Parathyroid adenoma (tissue), 2 donors: ENCODE measurements at regions not wholly inside any gene's neighbourhood (a gene's known extent, or its start where the extent isn't known, plus 50 kb on each side); places are given as distances from the start of the nearest gene placed in this dataset.
"Not testable (repeated sequence)": the region's sequence is repeated elsewhere in the genome, so short reads cannot be mapped to it uniquely, and the experiment has no call there.

Source experiments
- H2AFZ ChIP-seq: fragments of 300-600 bp; sonication (generic); one replicate; pipeline ENCODE4 v1.7.0; 2017; ENCODE audit warnings: antibody characterized with exemption, mild to moderate bottlenecking
- H3K27ac ChIP-seq: fragments of 300-600 bp; sonication (generic); one replicate; pipeline ENCODE4 v1.7.0; 2017
- H3K27me3 ChIP-seq: fragments of 300-600 bp; sonication (generic); one replicate; pipeline ENCODE4 v1.7.0; 2017; ENCODE audit warnings: low read length; ENCODE audit not compliant: control insufficient read depth, insufficient read depth
- H3K36me3 ChIP-seq: fragments of 300-600 bp; sonication (generic); one replicate; pipeline ENCODE4 v1.7.0; 2017; ENCODE audit warnings: low read length; ENCODE audit not compliant: control insufficient read depth, insufficient read depth
- H3K4me1 ChIP-seq: fragments of 300-600 bp; sonication (generic); one replicate; pipeline ENCODE4 v1.7.0; 2017; ENCODE audit warnings: control low read depth
- H3K4me2 ChIP-seq: fragments of 300-600 bp; sonication (generic); one replicate; pipeline ENCODE4 v1.7.0; 2017; ENCODE audit warnings: low read length
- H3K4me3 ChIP-seq: fragments of 300-600 bp; sonication (generic); one replicate; pipeline ENCODE4 v1.7.0; 2017; ENCODE audit warnings: low read depth, low read length
- H3K79me2 ChIP-seq: fragments of 300-600 bp; sonication (generic); one replicate; pipeline ENCODE4 v1.7.0; 2017; ENCODE audit warnings: control low read depth
- H3K9ac ChIP-seq: fragments of 300-600 bp; sonication (generic); one replicate; pipeline ENCODE4 v1.7.0; 2017; ENCODE audit warnings: mild to moderate bottlenecking
- H3K9me3 ChIP-seq: fragments of 300-600 bp; sonication (generic); one replicate; pipeline ENCODE4 v1.7.0; 2017; ENCODE audit warnings: low read length; ENCODE audit not compliant: control insufficient read depth
- CTCF ChIP-seq: fragments of 300-600 bp; sonication (generic); IDR thresholded peaks from one replicate; pipeline ENCODE4 v1.7.0; 2017; ENCODE audit warnings: antibody characterized with exemption, mild to moderate bottlenecking
- donor health status: primary hyperparathyroidism.

- Histone ChIP-seq H3K4me2 (no peak overlapping the region), H3K9ac (no peak overlapping the region), H3K79me2 (no peaks in the 10 kb centered on the region), H3K36me3 (no peaks in the 10 kb centered on the region), H3K27ac (no peak overlapping the region), H3K27me3 (no peaks in the 10 kb centered on the region), H3K9me3 (no peaks in the 10 kb centered on the region), H3K4me3 (no peak overlapping the region), H2AFZ (no peak overlapping the region), H3K4me1 (no peaks in the 10 kb centered on the region)
- TF ChIP-seq CTCF: no peak
These were observed 1691.2 kb downstream of the LRRC4C start for GRCh38 chr11:39768214-39768613.

- Histone ChIP-seq H3K9me3 (no peaks in the 10 kb centered on the region), H3K4me3 (no peak overlapping the region), H3K27me3 (no peaks in the 10 kb centered on the region), H3K4me1 (no peaks in the 10 kb centered on the region), H2AFZ (no peak overlapping the region), H3K9ac (no peak overlapping the region), H3K4me2 (no peak overlapping the region), H3K79me2 (no peaks in the 10 kb centered on the region), H3K27ac (no peak overlapping the region), H3K36me3 (no peaks in the 10 kb centered on the region)
- TF ChIP-seq CTCF: no peak
These were observed 1714.1 kb downstream of the LRRC4C start for GRCh38 chr11:39745401-39745800.

- no peak for TF ChIP-seq CTCF
- Histone ChIP-seq H3K4me1 (no peaks in the 10 kb centered on the region), H3K4me3 (no peak overlapping the region), H2AFZ (no peak overlapping the region), H3K27me3 (no peaks in the 10 kb centered on the region), H3K9ac (no peak overlapping the region), H3K9me3 (no peaks in the 10 kb centered on the region), H3K79me2 (no peaks in the 10 kb centered on the region), H3K27ac (no peak overlapping the region), H3K36me3 (no peaks in the 10 kb centered on the region), H3K4me2 (no peak overlapping the region)
These were observed 1718.4 kb downstream of the LRRC4C start for GRCh38 chr11:39741066-39741465.

GRCh38 chr11:39736351-39736750, 1723.1 kb downstream of the LRRC4C start:
- H2AFZ ChIP-seq, H3K79me2 ChIP-seq, H3K9ac ChIP-seq, H3K27ac ChIP-seq, H3K4me3 ChIP-seq, H3K4me2 ChIP-seq, H3K36me3 ChIP-seq, H3K27me3 ChIP-seq, H3K9me3 ChIP-seq, H3K4me1 ChIP-seq: not testable (repeated sequence)

GRCh38 chr11:39732001-39732400, 1727.5 kb downstream of the LRRC4C start:
- Histone ChIP-seq H3K79me2 (no peaks in the 10 kb centered on the region), H3K9me3 (no peaks in the 10 kb centered on the region), H3K4me3 (no peak overlapping the region), H3K36me3 (no peaks in the 10 kb centered on the region), H3K9ac (no peak overlapping the region), H3K4me1 (no peaks in the 10 kb centered on the region), H2AFZ (no peak overlapping the region), H3K27me3 (no peaks in the 10 kb centered on the region), H3K4me2 (no peak overlapping the region), H3K27ac (no peak overlapping the region)
- no peak for TF ChIP-seq CTCF
